GM20431 (cell line): ENCODE measurements at regions not wholly inside any gene's neighbourhood (a gene's known extent, or its start where the extent isn't known, plus 50 kb on each side); places are given as distances from the start of the nearest gene placed in this dataset.

Experiments used
- in situ Hi-C: fragments of 300-500 bp; cut with MseI, MboI; formaldehyde crosslinking; loops from one replicate; pipeline ENCODE4 v1.15.0; 2020; ENCODE audit warnings: low sequenced_read_pairs; ENCODE audit not compliant: unreplicated experiment

DNA sequence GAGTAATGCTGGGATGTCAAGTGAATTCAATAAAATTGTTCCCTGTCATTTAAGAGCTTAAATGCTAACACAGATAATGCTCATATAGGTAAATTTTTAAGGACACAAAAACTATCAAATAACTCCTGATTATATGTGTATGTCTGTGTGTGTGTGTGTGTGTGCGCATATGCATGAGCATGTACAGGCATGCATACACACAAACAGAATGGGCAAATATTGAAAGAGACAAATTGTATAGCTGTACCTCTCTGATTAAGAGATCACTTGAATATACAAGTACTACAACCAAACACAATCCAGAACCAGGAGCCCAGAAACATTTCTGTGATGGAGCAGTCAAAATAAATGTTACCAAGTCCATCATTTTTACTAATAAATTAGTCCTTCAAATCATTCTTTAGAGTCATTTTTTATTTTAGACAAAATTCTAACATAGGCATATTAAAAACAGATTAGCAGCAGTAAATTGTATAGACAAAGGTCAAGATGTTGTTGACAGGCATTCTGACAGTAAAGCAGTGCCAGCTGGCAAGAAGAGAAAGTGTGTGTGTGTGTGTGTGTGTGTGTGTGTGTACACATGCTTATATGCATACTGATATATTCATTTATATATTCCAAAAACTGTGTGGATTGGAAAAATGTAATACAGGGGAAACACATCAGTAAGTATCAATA is 145.3 kb downstream of the CD47 start:
- in situ Hi-C loops = no loop called here

GRCh38 chr3:107943786-107944523 is 146.9 kb downstream of the CD47 start:
- in situ Hi-C loops = no loop called here

GRCh38 chr3:107942951-107943749 is 147.7 kb downstream of the CD47 start:
- in situ Hi-C loops = no loop called here

- in situ Hi-C loops = no loop called here
Observed at GRCh38 chr3:107942244-107942643, 148.6 kb downstream of the CD47 start.

DNA sequence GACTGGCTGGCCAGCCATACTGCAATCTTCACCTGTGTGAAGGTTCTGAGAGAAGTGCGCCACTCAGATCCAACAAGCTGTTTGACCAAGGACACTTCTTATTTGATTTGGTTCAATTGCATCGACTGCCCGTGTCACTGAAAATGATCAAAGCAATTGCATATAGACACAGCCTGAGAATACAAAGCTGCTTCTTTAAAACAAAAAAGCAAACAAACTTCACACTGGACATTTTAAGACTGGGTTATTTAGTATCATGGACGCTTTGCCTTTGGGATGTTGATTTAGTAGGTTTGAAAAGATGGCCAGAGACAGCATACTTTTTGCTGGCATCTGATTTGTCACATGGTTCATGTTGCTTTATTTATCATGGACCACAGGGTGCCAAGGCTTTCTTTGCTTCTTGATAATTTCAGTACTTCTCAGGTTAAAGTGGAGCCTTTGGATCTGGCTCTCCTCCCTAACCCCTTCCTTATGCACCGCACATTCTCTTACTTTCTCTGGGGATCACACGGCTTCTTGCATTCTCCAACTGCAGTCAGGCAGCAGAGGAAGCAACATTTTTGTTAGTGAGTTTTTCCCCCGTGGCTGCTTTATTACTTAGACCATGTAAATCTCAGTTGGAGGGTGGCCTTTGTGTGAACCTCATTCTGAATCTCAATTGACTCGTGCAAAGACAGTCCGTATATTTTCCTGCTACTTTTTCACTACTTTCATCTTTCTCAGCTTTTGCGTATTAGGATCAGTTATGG is 151.0 kb downstream of the CD47 start:
- in situ Hi-C loops = no loop called here

DNA sequence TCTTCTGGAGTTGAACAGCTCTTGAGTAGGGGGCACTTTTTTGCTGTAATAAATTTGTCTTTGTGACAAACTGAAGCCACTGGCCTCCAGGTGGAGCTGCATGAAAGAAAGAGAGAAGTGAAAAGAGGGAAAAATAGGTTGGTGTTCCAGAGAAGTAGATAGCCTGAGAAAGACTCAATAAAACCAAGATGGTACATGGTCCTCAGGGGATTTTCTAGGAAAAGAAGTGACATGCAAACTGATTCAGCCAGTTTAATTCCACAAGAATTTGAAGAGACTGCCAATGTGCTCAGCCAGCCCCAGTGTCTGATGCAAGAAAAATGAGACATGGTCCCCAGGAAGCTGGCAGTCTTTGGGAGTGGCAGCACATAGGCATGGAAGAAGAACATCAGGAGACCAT is 152.7 kb downstream of the CD47 start:
- in situ Hi-C loops = no loop called here

- in situ Hi-C loops = no loop called here
Observed at GRCh38 chr3:107934808-107935207, 156.0 kb downstream of the CD47 start.

GRCh38 chr3:107933450-107933849 is 157.4 kb downstream of the CD47 start:
- in situ Hi-C loops = no loop called here

GRCh38 chr3:107931326-107931725 is 159.5 kb downstream of the CD47 start:
- in situ Hi-C loops = no loop called here

DNA sequence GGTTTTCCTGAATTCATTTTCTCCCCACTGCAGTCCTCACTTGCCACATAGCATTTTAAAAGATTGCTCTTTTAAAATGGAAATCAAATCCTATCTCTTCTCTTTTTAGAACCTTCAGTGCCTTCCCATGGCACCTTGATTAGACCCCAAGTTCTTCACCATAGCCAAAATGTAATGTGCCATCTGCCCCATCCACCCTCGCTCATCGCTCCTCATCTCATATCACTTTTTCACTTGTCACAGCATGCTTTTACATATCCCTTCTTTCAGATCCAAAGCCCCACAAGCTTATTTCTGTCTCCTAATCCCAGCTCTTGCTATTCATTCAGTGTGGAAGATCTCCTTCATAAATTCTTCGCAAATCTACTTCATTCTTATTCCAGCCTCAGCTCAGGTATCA is 161.7 kb downstream of the CD47 start:
- in situ Hi-C loops = no loop called here

DNA sequence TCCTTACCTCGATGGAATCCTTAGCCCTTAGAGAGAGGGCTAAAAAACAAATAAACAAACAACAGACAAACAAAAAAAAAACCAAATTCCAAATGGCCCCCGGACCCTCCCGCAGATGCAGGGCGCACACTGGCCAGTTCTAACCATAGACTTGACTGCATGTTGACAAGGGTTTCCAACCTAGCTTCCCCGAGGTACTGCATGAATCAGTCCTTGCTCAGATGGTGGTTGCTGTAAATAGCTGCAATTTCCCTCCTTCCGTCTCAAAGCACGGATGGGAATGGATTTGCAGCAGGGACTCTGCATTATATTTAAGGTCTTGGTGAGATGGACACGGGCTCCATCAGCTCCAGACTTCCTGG is 162.8 kb downstream of the CD47 start:
- in situ Hi-C loops = no loop called here

GRCh38 chr3:107927361-107928083 is 163.3 kb downstream of the CD47 start:
- in situ Hi-C loops = no loop called here

GRCh38 chr3:107925851-107926250 is 165.0 kb downstream of the CD47 start:
- in situ Hi-C loops = no loop called here

- in situ Hi-C loops = loop anchor here (25.0 kb wide), 1 partner anchor 684 kb away; no protein-coding TSS in a partner anchor
Observed at GRCh38 chr3:107921038-107921437, 169.8 kb downstream of the CD47 start.

GRCh38 chr3:107920538-107920937 is 170.3 kb downstream of the CD47 start:
- in situ Hi-C loops = loop anchor here (25.0 kb wide), 1 partner anchor 683 kb away; no protein-coding TSS in a partner anchor

DNA sequence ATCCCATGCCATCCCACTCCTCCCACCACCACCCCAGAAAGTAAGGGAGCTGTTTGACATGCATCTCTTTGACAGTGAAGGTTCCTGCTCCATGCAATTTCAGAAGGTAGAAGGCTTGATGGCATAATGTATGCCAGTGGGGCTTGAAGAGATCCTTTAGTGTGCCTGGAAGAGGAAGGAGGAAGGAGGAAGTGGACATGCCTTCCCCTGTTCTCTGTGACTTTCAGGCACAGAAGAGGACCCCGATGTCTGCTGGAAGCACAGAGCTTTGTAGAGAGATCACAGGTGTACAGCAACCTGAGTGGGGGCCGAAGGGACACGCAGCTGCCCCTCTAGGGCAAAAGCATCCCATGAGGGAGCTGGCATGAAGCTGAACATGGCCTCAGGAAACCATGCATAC is 171.6 kb downstream of the CD47 start:
- in situ Hi-C loops = loop anchor here (25.0 kb wide), 1 partner anchor 682 kb away; no protein-coding TSS in a partner anchor

DNA sequence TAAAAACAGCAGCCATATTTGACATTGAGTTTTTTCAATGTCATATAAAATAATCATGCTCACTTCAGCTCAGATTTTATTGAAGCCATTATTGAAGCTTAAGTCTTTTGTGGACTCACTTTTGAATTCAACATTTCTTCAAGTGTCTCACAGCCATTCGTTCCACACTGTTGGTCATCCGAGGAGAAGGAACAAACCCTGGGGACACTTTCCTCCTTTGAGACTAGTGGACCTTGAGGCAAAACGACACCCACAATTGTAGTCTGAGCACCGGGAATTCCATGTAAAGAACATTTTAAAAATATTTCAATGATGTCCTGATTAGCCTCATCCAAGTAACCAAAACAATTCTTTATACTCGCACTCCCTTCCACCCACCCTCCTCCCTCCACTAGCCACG is 174.7 kb downstream of the CD47 start:
- in situ Hi-C loops = loop anchor here (25.0 kb wide), 1 partner anchor 679 kb away; no protein-coding TSS in a partner anchor

DNA sequence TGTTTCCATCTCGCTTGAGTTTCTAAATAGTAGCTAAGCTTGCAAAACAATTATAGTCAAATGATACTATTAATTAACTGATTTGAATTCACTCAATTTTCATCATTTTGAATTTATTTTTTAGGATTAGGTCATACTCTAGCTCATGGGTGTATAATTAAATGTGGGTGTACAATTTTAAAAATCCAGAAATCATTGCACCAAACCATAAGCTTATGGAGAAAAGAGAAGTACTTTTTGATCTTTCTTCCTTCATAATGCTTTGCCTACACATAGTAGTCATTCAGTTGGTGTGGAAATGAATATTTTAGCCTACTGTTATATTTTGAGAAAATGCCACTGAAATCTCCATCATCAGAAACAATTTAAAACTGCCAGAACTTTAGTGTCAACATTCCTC is 175.1 kb downstream of the CD47 start:
- in situ Hi-C loops = loop anchor here (25.0 kb wide), 1 partner anchor 678 kb away; no protein-coding TSS in a partner anchor

DNA sequence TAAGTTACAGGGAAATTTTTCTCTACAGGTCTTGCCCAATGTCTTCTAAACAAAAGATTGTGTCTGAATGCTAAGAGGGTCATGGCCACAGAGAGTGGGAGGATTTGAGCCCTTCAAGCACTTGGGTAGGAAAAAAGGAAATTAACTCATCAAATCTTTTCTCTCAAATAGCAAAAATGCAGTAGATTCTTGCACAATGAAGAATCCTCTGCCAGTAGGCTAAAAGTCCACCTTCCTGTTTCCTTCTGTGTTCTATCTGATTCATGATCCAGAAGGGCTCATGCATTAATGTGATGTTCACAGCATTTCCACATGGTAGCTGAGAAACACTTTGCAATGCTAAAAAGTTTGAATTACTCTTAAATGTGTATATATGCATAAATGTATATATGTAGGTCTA is 177.1 kb downstream of the CD47 start:
- in situ Hi-C loops = loop anchor here (25.0 kb wide), 1 partner anchor 676 kb away; no protein-coding TSS in a partner anchor
